ENCODE measurements at regions not wholly inside any gene's neighbourhood (a gene's known extent, or its start where the extent isn't known, plus 50 kb on each side); places are given as distances from the start of the nearest gene placed in this dataset.

GRCh38 chr12:115233891-115234543, 550.0 kb upstream of the TBX3 start:
- DNase-seq (no peak), ATAC-seq (no peak)
- Histone ChIP-seq H3K27ac (no peak overlapping the region), H3K4me3 (no peak overlapping the region), H3K4me1 (no peaks in the 10 kb centered on the region), H3K27me3 (no peaks in the 10 kb centered on the region), H3K36me3 (no peaks in the 10 kb centered on the region), H3K9me3 (no peaks in the 10 kb centered on the region)
- no peak for TF ChIP-seq CTCF (IDR thresholded peaks at IDR 0.05)
- no peak for TF ChIP-seq POLR2A (IDR thresholded peaks at IDR 0.05)
- intact Hi-C loops (cut with DNase I), result no loop called here
- 63% methylated on average over 6 of the region's 6 CpGs for whole genome bisulfite sequencing (ENCODE audit: insufficient coverage, low coverage, low lambda C conversion rate, missing lambda C conversion rate)

GRCh38 chr12:115232455-115233156, 548.6 kb upstream of the TBX3 start:
- TF ChIP-seq CTCF (IDR thresholded peaks at IDR 0.05), result no peak
- no peak for TF ChIP-seq POLR2A (IDR thresholded peaks at IDR 0.05)
- intact Hi-C loops (cut with DNase I), result no loop called here
- H3K27ac ChIP-seq, result no peak overlapping the region
- H3K4me1 ChIP-seq, result no peaks in the 10 kb centered on the region
- H3K27me3 ChIP-seq, result no peaks in the 10 kb centered on the region
- no peaks in the 10 kb centered on the region for H3K9me3 ChIP-seq
- WGBS (ENCODE audit: insufficient coverage, low coverage, low lambda C conversion rate, missing lambda C conversion rate), result 66% methylated on average over 5 of the region's 7 CpGs
- no peak for DNase-seq
- ATAC-seq, result no peak
- H3K4me3 ChIP-seq, result no peak overlapping the region
- no peaks in the 10 kb centered on the region for H3K36me3 ChIP-seq

- H3K9me3 ChIP-seq, result no peaks in the 10 kb centered on the region
- no peaks in the 10 kb centered on the region for H3K27me3 ChIP-seq
- no peaks in the 10 kb centered on the region for H3K36me3 ChIP-seq
- TF ChIP-seq CTCF (IDR thresholded peaks at IDR 0.05) (no peak), POLR2A (IDR thresholded peaks at IDR 0.05) (no peak)
- H3K4me1 ChIP-seq, result no peaks in the 10 kb centered on the region
- H3K4me3 ChIP-seq, result no peak overlapping the region
- intact Hi-C loops (cut with DNase I), result no loop called here
- no peak for DNase-seq
- H3K27ac ChIP-seq, result no peak overlapping the region
- no peak for ATAC-seq
- 54% methylated on average over 6 of the region's 6 CpGs for WGBS (ENCODE audit: insufficient coverage, low coverage, low lambda C conversion rate, missing lambda C conversion rate)
Measured at GRCh38 chr12:115230606-115231005, 546.6 kb upstream of the TBX3 start.

GRCh38 chr12:115229517-115229916, 545.5 kb upstream of the TBX3 start:
- 100% methylated on average over 1 of the region's 4 CpGs for WGBS (ENCODE audit: insufficient coverage, low coverage, low lambda C conversion rate, missing lambda C conversion rate)
- intact Hi-C loops (cut with DNase I), result no loop called here
- no peak for ATAC-seq

More at GRCh38 chr12:115229517-115229916, 545.5 kb upstream of the TBX3 start:
- Histone ChIP-seq H3K36me3 (no peaks in the 10 kb centered on the region), H3K9me3 (no peaks in the 10 kb centered on the region), H3K27me3 (no peaks in the 10 kb centered on the region), H3K4me1 (no peaks in the 10 kb centered on the region), H3K27ac (no peak overlapping the region), H3K4me3 (no peak overlapping the region)
- DNase-seq, result no peak
- TF ChIP-seq POLR2A (IDR thresholded peaks at IDR 0.05), result no peak
- no peak for TF ChIP-seq CTCF (IDR thresholded peaks at IDR 0.05)
